Fibroblast of the aortic adventitia (primary cell): ENCODE measurements at regions not wholly inside any gene's neighbourhood (a gene's known extent, or its start where the extent isn't known, plus 50 kb on each side); places are given as distances from the start of the nearest gene placed in this dataset.

Source experiments
- DNase-seq: peaks from one replicate; pipeline ENCODE4 v3.0.0-alpha.2; 2010; ENCODE audit warnings: low read depth
- H3K4me3 ChIP-seq: 2 replicates; pipeline ENCODE4 v1.5.1; 2011; ENCODE audit warnings: low read depth, mild to moderate bottlenecking, control low read depth, low read length, moderate library complexity
- CTCF ChIP-seq: IDR thresholded peaks from 2 replicates; pipeline ENCODE4 v1.5.1; 2011; ENCODE audit warnings: mild to moderate bottlenecking, low read length, control low read depth, inconsistent platforms; ENCODE audit not compliant: insufficient read depth

GRCh38 chr4:128338634-128339355, 51.2 kb upstream of the PGRMC2 start:
- no peak overlapping the region for H3K4me3 ChIP-seq
- DNase-seq = peak; percentile 85
- TF ChIP-seq CTCF = no peak

- DNase-seq = no peak
- no peak overlapping the region for H3K4me3 ChIP-seq
- no peak for TF ChIP-seq CTCF
Measured at GRCh38 chr4:128337863-128338262, 50.2 kb upstream of the PGRMC2 start.
